ENCODE measurements at regions not wholly inside any gene's neighbourhood (a gene's known extent, or its start where the extent isn't known, plus 50 kb on each side); places are given as distances from the start of the nearest gene placed in this dataset.

- Histone ChIP-seq H3K9me3 (ENCODE audit: control insufficient read depth, insufficient read depth, low read length) (no peaks in the 10 kb centered on the region), H3K36me3 (ENCODE audit: control insufficient read depth, insufficient read depth, low read length) (no peaks in the 10 kb centered on the region), H3K27me3 (ENCODE audit: control insufficient read depth, insufficient read depth, low read length) (no peaks in the 10 kb centered on the region)
Measured at GRCh38 chr3:55183201-55183600, 255.3 kb upstream of the LRTM1 start.

GRCh38 chr3:55180936-55181535 is 253.2 kb upstream of the LRTM1 start:
- Histone ChIP-seq H3K27me3 (ENCODE audit: control insufficient read depth, insufficient read depth, low read length) (no peaks in the 10 kb centered on the region), H3K4me3 (ENCODE audit: low read depth, low read length) (no peak overlapping the region), H3K9ac (ENCODE audit: low read depth, low read length) (no peak overlapping the region), H3K36me3 (ENCODE audit: control insufficient read depth, insufficient read depth, low read length) (no peaks in the 10 kb centered on the region), H3K27ac (ENCODE audit: low read depth, low read length) (no peak overlapping the region), H3K4me1 (ENCODE audit: control insufficient read depth, insufficient read depth, low read length) (no peaks in the 10 kb centered on the region), H3K9me3 (ENCODE audit: control insufficient read depth, insufficient read depth, low read length) (no peaks in the 10 kb centered on the region)

More at GRCh38 chr3:55183201-55183600, 255.3 kb upstream of the LRTM1 start:
- H3K9ac ChIP-seq (ENCODE audit: low read depth, low read length): no peak overlapping the region
- H3K4me1 ChIP-seq (ENCODE audit: control insufficient read depth, insufficient read depth, low read length): no peaks in the 10 kb centered on the region
- no peak overlapping the region for H3K4me3 ChIP-seq (ENCODE audit: low read depth, low read length)
- no peak overlapping the region for H3K27ac ChIP-seq (ENCODE audit: low read depth, low read length)

- no peaks in the 10 kb centered on the region for H3K36me3 ChIP-seq (ENCODE audit: control insufficient read depth, insufficient read depth, low read length)
- H3K9ac ChIP-seq (ENCODE audit: low read depth, low read length): no peak overlapping the region
- no peak overlapping the region for H3K27ac ChIP-seq (ENCODE audit: low read depth, low read length)
- H3K27me3 ChIP-seq (ENCODE audit: control insufficient read depth, insufficient read depth, low read length): no peaks in the 10 kb centered on the region
- no peak overlapping the region for H3K4me3 ChIP-seq (ENCODE audit: low read depth, low read length)
- H3K9me3 ChIP-seq (ENCODE audit: control insufficient read depth, insufficient read depth, low read length): no peaks in the 10 kb centered on the region
- no peaks in the 10 kb centered on the region for H3K4me1 ChIP-seq (ENCODE audit: control insufficient read depth, insufficient read depth, low read length)
Measured at GRCh38 chr3:55180161-55180560, 252.3 kb upstream of the LRTM1 start.

GRCh38 chr3:55178336-55178735 is 250.5 kb upstream of the LRTM1 start:
- H3K4me1 ChIP-seq (ENCODE audit: control insufficient read depth, insufficient read depth, low read length): no peaks in the 10 kb centered on the region
- H3K9me3 ChIP-seq (ENCODE audit: control insufficient read depth, insufficient read depth, low read length): no peaks in the 10 kb centered on the region
- H3K4me3 ChIP-seq (ENCODE audit: low read depth, low read length): no peak overlapping the region

GRCh38 chr3:55177749-55178148 is 249.9 kb upstream of the LRTM1 start:
- H3K36me3 ChIP-seq (ENCODE audit: control insufficient read depth, insufficient read depth, low read length): no peaks in the 10 kb centered on the region
- no peaks in the 10 kb centered on the region for H3K9me3 ChIP-seq (ENCODE audit: control insufficient read depth, insufficient read depth, low read length)
- no peak overlapping the region for H3K9ac ChIP-seq (ENCODE audit: low read depth, low read length)
- no peaks in the 10 kb centered on the region for H3K4me1 ChIP-seq (ENCODE audit: control insufficient read depth, insufficient read depth, low read length)
- H3K27me3 ChIP-seq (ENCODE audit: control insufficient read depth, insufficient read depth, low read length): no peaks in the 10 kb centered on the region
- no peak overlapping the region for H3K27ac ChIP-seq (ENCODE audit: low read depth, low read length)
- no peak overlapping the region for H3K4me3 ChIP-seq (ENCODE audit: low read depth, low read length)

More at GRCh38 chr3:55178336-55178735, 250.5 kb upstream of the LRTM1 start:
- Histone ChIP-seq H3K36me3 (ENCODE audit: control insufficient read depth, insufficient read depth, low read length) (no peaks in the 10 kb centered on the region), H3K9ac (ENCODE audit: low read depth, low read length) (no peak overlapping the region), H3K27me3 (ENCODE audit: control insufficient read depth, insufficient read depth, low read length) (no peaks in the 10 kb centered on the region), H3K27ac (ENCODE audit: low read depth, low read length) (no peak overlapping the region)

GRCh38 chr3:55175423-55175822 is 247.6 kb upstream of the LRTM1 start:
- no peaks in the 10 kb centered on the region for H3K27me3 ChIP-seq (ENCODE audit: control insufficient read depth, insufficient read depth, low read length)
- H3K36me3 ChIP-seq (ENCODE audit: control insufficient read depth, insufficient read depth, low read length): no peaks in the 10 kb centered on the region
- H3K9me3 ChIP-seq (ENCODE audit: control insufficient read depth, insufficient read depth, low read length): no peaks in the 10 kb centered on the region
- no peak overlapping the region for H3K4me3 ChIP-seq (ENCODE audit: low read depth, low read length)
- no peak overlapping the region for H3K9ac ChIP-seq (ENCODE audit: low read depth, low read length)
- H3K27ac ChIP-seq (ENCODE audit: low read depth, low read length): no peak overlapping the region
- H3K4me1 ChIP-seq (ENCODE audit: control insufficient read depth, insufficient read depth, low read length): no peaks in the 10 kb centered on the region

GRCh38 chr3:55174747-55175146 is 246.9 kb upstream of the LRTM1 start:
- Histone ChIP-seq H3K9ac (ENCODE audit: low read depth, low read length) (no peak overlapping the region), H3K4me3 (ENCODE audit: low read depth, low read length) (no peak overlapping the region), H3K4me1 (ENCODE audit: control insufficient read depth, insufficient read depth, low read length) (no peaks in the 10 kb centered on the region), H3K27ac (ENCODE audit: low read depth, low read length) (no peak overlapping the region), H3K27me3 (ENCODE audit: control insufficient read depth, insufficient read depth, low read length) (no peaks in the 10 kb centered on the region), H3K36me3 (ENCODE audit: control insufficient read depth, insufficient read depth, low read length) (no peaks in the 10 kb centered on the region), H3K9me3 (ENCODE audit: control insufficient read depth, insufficient read depth, low read length) (no peaks in the 10 kb centered on the region)

- Histone ChIP-seq H3K9me3 (ENCODE audit: control insufficient read depth, insufficient read depth, low read length) (no peaks in the 10 kb centered on the region), H3K27me3 (ENCODE audit: control insufficient read depth, insufficient read depth, low read length) (no peaks in the 10 kb centered on the region), H3K27ac (ENCODE audit: low read depth, low read length) (no peak overlapping the region), H3K4me1 (ENCODE audit: control insufficient read depth, insufficient read depth, low read length) (no peaks in the 10 kb centered on the region), H3K9ac (ENCODE audit: low read depth, low read length) (no peak overlapping the region), H3K4me3 (ENCODE audit: low read depth, low read length) (no peak overlapping the region), H3K36me3 (ENCODE audit: control insufficient read depth, insufficient read depth, low read length) (no peaks in the 10 kb centered on the region)
Measured at GRCh38 chr3:55173504-55173903, 245.6 kb upstream of the LRTM1 start.

GRCh38 chr3:55172913-55173312 is 245.1 kb upstream of the LRTM1 start:
- Histone ChIP-seq H3K27me3 (ENCODE audit: control insufficient read depth, insufficient read depth, low read length) (no peaks in the 10 kb centered on the region), H3K4me3 (ENCODE audit: low read depth, low read length) (no peak overlapping the region), H3K9ac (ENCODE audit: low read depth, low read length) (no peak overlapping the region), H3K4me1 (ENCODE audit: control insufficient read depth, insufficient read depth, low read length) (no peaks in the 10 kb centered on the region), H3K9me3 (ENCODE audit: control insufficient read depth, insufficient read depth, low read length) (no peaks in the 10 kb centered on the region), H3K36me3 (ENCODE audit: control insufficient read depth, insufficient read depth, low read length) (no peaks in the 10 kb centered on the region), H3K27ac (ENCODE audit: low read depth, low read length) (no peak overlapping the region)

GRCh38 chr3:55170444-55170843 is 242.6 kb upstream of the LRTM1 start:
- no peak overlapping the region for H3K4me3 ChIP-seq (ENCODE audit: low read depth, low read length)
- no peaks in the 10 kb centered on the region for H3K36me3 ChIP-seq (ENCODE audit: control insufficient read depth, insufficient read depth, low read length)
- H3K27ac ChIP-seq (ENCODE audit: low read depth, low read length): no peak overlapping the region
- H3K4me1 ChIP-seq (ENCODE audit: control insufficient read depth, insufficient read depth, low read length): peaks cover 5% of the 10 kb centered on the region; the same call in 1 of the 2 replicates
- no peaks in the 10 kb centered on the region for H3K9me3 ChIP-seq (ENCODE audit: control insufficient read depth, insufficient read depth, low read length)
- no peak overlapping the region for H3K9ac ChIP-seq (ENCODE audit: low read depth, low read length)
- no peaks in the 10 kb centered on the region for H3K27me3 ChIP-seq (ENCODE audit: control insufficient read depth, insufficient read depth, low read length)

- Histone ChIP-seq H3K4me1 (ENCODE audit: control insufficient read depth, insufficient read depth, low read length) (peaks cover 5% of the 10 kb centered on the region; the same call in 1 of the 2 replicates), H3K4me3 (ENCODE audit: low read depth, low read length) (no peak overlapping the region), H3K27ac (ENCODE audit: low read depth, low read length) (no peak overlapping the region), H3K36me3 (ENCODE audit: control insufficient read depth, insufficient read depth, low read length) (no peaks in the 10 kb centered on the region), H3K9me3 (ENCODE audit: control insufficient read depth, insufficient read depth, low read length) (no peaks in the 10 kb centered on the region), H3K27me3 (ENCODE audit: control insufficient read depth, insufficient read depth, low read length) (no peaks in the 10 kb centered on the region), H3K9ac (ENCODE audit: low read depth, low read length) (no peak overlapping the region)
Measured at GRCh38 chr3:55169608-55170072, 241.8 kb upstream of the LRTM1 start.

Measured in HUES48 (cell line).